ENCODE measurements at regions not wholly inside any gene's neighbourhood (a gene's known extent, or its start where the extent isn't known, plus 50 kb on each side); places are given as distances from the start of the nearest gene placed in this dataset.

DNA sequence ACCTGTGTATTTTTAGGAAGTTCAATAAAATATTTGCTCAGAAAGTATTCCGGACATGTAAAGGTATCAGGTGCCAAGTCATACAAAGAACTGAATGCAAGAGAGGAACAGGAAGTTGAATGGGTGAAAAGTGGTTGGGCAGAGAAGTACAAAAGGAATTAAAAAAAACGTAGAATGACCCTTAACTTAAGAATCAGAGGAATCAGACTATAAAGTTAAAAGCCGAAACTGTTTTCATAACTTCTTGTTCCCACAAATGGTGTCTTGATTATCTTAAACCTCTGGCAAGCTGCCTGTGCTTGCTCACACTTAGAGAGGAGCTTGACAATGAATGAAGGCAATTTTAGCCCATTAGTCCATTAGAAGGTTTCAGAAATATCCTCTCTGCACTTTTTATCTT, 81.6 kb upstream of the HHIP start:
- Histone ChIP-seq H3K27ac (ENCODE audit: insufficient read length, low read depth, low read length) (no peak overlapping the region), H3K23ac (ENCODE audit: insufficient read length, low read depth, low read length) (no peak overlapping the region), H2BK20ac (ENCODE audit: low read depth, low read length, poor library complexity, severe bottlenecking) (no peak overlapping the region), H3K79me1 (ENCODE audit: insufficient read depth, low read depth, low read length, poor library complexity, severe bottlenecking) (no peaks in the 10 kb centered on the region), H2BK5ac (ENCODE audit: insufficient read length, low read length) (no peak overlapping the region), H3K9me3 (ENCODE audit: control insufficient read depth, low read depth, low read length) (no peaks in the 10 kb centered on the region), H2AK5ac (ENCODE audit: insufficient read length, low read length) (no peak overlapping the region), H3K9ac (ENCODE audit: extremely low read depth, insufficient read length, low read length) (no peak overlapping the region), H3K79me2 (ENCODE audit: insufficient read depth, low read length) (no peaks in the 10 kb centered on the region), H2BK15ac (ENCODE audit: low read depth, low read length) (no peak overlapping the region), H4K20me1 (ENCODE audit: control insufficient read depth, insufficient read depth, insufficient read length) (no peaks in the 10 kb centered on the region), H3K4me1 (ENCODE audit: insufficient read depth, low read length) (no peaks in the 10 kb centered on the region), H3K18ac (ENCODE audit: insufficient read length, low read depth, low read length) (no peak overlapping the region), H4K8ac (replicated peaks; ENCODE audit: insufficient read length, low read depth, low read length) (no peak overlapping the region), H2AFZ (ENCODE audit: low read length) (no peak overlapping the region), H3T11ph (ENCODE audit: low read length) (no peak overlapping the region), H4K91ac (ENCODE audit: insufficient read length, low read depth, low read length) (no peak overlapping the region), H3K4ac (ENCODE audit: low read depth, low read length) (no peak overlapping the region), H2BK120ac (ENCODE audit: low read depth, low read length, poor library complexity, severe bottlenecking) (no peak overlapping the region), H4K5ac (ENCODE audit: insufficient read length, low read depth, low read length) (no peak overlapping the region), H3K27me3 (ENCODE audit: insufficient read depth, low read length) (no peaks in the 10 kb centered on the region), H3K14ac (ENCODE audit: insufficient read depth, low read length) (no peak overlapping the region), H3K23me2 (ENCODE audit: insufficient read length, low read depth, low read length, poor library complexity, severe bottlenecking) (no peaks in the 10 kb centered on the region), H3K4me2 (ENCODE audit: insufficient read depth, insufficient read length, low read length) (no peak overlapping the region), H3K56ac (ENCODE audit: insufficient read length, low read depth, low read length) (no peak overlapping the region), H2BK12ac (ENCODE audit: insufficient read length, low read depth, low read length) (no peak overlapping the region)
- H3K9me3 Mint-ChIP-seq: no peaks in the 10 kb centered on the region
- no peak for DNase-seq
- peaks cover 3 to 4% of the 10 kb centered on the region in 2 experiments; a peak in 3 of 4 replicates for H3K4me1 Mint-ChIP-seq
- H3K4me3 Mint-ChIP-seq: no peak overlapping the region
- H3K27ac Mint-ChIP-seq: no peak overlapping the region; a peak in 1 of 7 replicates
- no CpG with 5 or more reads among the region's 3 CpGs for WGBS (ENCODE audit: extremely low coverage, insufficient read length, low lambda C conversion rate)
- H3K36me3 Mint-ChIP-seq (ENCODE audit: insufficient read depth in 1 of 3, low read depth in 3 of 3): no peaks in the 10 kb centered on the region
- H3K27me3 Mint-ChIP-seq (ENCODE audit: low read depth): no peaks in the 10 kb centered on the region
- TF ChIP-seq, protein P1, sequence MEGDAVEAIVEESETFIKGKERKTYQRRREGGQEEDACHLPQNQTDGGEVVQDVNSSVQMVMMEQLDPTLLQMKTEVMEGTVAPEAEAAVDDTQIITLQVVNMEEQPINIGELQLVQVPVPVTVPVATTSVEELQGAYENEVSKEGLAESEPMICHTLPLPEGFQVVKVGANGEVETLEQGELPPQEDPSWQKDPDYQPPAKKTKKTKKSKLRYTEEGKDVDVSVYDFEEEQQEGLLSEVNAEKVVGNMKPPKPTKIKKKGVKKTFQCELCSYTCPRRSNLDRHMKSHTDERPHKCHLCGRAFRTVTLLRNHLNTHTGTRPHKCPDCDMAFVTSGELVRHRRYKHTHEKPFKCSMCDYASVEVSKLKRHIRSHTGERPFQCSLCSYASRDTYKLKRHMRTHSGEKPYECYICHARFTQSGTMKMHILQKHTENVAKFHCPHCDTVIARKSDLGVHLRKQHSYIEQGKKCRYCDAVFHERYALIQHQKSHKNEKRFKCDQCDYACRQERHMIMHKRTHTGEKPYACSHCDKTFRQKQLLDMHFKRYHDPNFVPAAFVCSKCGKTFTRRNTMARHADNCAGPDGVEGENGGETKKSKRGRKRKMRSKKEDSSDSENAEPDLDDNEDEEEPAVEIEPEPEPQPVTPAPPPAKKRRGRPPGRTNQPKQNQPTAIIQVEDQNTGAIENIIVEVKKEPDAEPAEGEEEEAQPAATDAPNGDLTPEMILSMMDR (conservative IDR thresholded peaks at IDR 0.05): no peak
